ENCODE measurements at regions not wholly inside any gene's neighbourhood (a gene's known extent, or its start where the extent isn't known, plus 50 kb on each side); places are given as distances from the start of the nearest gene placed in this dataset.

DNA sequence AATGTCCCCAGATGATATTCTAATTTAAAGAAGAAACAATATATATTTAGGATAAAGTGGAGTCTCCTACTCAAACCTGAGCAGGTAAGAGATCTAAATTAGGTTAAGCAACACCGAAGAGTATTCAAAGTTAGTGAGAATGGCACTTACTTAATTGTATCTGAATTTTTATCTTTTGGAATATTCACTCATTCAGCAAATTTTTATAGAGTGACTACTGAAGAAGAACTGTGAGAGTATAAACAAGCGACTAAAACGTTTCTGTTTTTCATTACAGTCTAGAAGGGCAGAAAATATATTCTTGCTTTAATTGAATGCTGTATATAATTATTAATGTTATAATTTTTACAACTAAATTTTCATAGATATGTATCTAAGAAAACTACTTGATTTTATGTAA, 567.7 kb upstream of the TBL1XR1 start:
- TF ChIP-seq, protein P1, sequence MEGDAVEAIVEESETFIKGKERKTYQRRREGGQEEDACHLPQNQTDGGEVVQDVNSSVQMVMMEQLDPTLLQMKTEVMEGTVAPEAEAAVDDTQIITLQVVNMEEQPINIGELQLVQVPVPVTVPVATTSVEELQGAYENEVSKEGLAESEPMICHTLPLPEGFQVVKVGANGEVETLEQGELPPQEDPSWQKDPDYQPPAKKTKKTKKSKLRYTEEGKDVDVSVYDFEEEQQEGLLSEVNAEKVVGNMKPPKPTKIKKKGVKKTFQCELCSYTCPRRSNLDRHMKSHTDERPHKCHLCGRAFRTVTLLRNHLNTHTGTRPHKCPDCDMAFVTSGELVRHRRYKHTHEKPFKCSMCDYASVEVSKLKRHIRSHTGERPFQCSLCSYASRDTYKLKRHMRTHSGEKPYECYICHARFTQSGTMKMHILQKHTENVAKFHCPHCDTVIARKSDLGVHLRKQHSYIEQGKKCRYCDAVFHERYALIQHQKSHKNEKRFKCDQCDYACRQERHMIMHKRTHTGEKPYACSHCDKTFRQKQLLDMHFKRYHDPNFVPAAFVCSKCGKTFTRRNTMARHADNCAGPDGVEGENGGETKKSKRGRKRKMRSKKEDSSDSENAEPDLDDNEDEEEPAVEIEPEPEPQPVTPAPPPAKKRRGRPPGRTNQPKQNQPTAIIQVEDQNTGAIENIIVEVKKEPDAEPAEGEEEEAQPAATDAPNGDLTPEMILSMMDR (IDR thresholded peaks at IDR 0.05) = no peak
- peaks cover 56% of the 10 kb centered on the region for H3K4me1 Mint-ChIP-seq (ENCODE audit: low read depth)
- H3K27ac Mint-ChIP-seq (ENCODE audit: unreplicated experiment) = peak overlapping the region; percentile 71
- H3K36me3 Mint-ChIP-seq (ENCODE audit: low read depth) = peaks cover 10% of the 10 kb centered on the region
- DNase-seq (ENCODE audit: low spot score) = no peak
- H3K27me3 Mint-ChIP-seq (ENCODE audit: low read depth) = no peaks in the 10 kb centered on the region
- peaks cover 11% of the 10 kb centered on the region for H3K9me3 Mint-ChIP-seq (ENCODE audit: low read depth)
- no peak overlapping the region for H3K4me3 Mint-ChIP-seq (ENCODE audit: unreplicated experiment)

DNA sequence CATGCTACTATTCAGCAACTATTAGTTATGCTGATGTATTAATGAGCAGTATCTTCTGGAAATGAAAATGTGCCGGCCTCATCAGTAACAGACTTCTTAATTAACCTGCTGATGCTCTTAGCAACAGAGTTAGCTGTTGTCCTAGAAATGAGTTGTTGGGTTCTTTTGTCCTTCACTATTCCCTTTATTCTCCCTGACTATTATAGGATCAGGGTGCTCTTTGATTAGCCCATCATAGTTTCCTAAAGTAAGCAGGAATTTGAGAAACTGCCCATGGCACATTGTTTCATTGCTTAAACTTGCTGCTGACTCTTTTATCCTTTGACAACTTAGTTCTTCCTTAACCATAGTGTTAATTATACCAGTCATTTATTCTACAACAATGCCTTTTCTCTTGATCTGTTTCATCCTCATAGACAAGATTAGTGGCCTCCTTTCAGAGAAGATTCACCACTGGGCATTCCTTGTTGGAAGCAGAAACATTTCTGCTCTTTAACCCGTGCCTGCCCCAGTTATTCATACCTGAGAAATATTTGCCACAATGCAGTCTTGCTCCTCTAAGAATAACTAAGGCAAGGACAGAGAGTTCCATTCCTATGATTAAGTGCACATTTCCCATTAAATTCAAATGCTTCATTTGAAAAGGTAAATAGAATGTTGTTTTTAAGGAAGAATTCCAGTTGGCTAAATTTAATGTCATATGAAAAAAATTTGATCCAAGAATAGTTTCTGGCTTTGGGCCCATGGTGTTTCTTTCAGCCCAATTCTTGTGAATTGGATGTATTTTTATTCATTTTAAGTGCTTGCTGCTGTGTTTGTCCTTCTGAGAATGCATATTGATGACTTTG, 573.3 kb upstream of the TBL1XR1 start:
- no peak for DNase-seq (ENCODE audit: low spot score)
- Mint-ChIP-seq H3K36me3 (ENCODE audit: low read depth) (peaks cover 10% of the 10 kb centered on the region), H3K27me3 (ENCODE audit: low read depth) (no peaks in the 10 kb centered on the region), H3K27ac (ENCODE audit: unreplicated experiment) (peak overlapping the region; percentile 74), H3K9me3 (ENCODE audit: low read depth) (peaks cover 11% of the 10 kb centered on the region), H3K4me3 (ENCODE audit: unreplicated experiment) (no peak overlapping the region), H3K4me1 (ENCODE audit: low read depth) (peaks cover 63% of the 10 kb centered on the region)
- TF ChIP-seq, protein P1 (IDR thresholded peaks at IDR 0.05) = no peak

DNA sequence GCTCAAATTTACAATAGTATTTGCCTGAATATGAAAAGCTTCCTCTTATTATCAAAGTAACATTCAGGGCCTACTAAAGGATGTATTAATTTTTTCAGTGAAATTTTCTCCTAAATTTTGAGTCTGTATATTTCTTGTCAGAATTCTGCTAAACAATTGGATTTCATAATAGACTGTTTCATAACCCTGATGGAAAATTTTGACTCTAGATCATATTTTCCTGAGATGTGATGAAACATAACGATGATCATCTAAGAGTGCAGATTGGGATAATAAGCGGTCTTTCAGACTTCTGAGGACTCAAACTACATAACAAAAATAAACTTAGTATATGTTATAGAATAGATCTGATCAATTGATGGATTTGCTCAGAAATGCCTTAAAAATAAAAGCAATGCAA, 574.5 kb upstream of the TBL1XR1 start:
- peak overlapping the region; percentile 74 for H3K27ac Mint-ChIP-seq (ENCODE audit: unreplicated experiment)
- no peaks in the 10 kb centered on the region for H3K27me3 Mint-ChIP-seq (ENCODE audit: low read depth)
- H3K4me3 Mint-ChIP-seq (ENCODE audit: unreplicated experiment) = no peak overlapping the region
- H3K9me3 Mint-ChIP-seq (ENCODE audit: low read depth) = peaks cover 11% of the 10 kb centered on the region
- no peak for DNase-seq (ENCODE audit: low spot score)
- TF ChIP-seq, protein P1 (IDR thresholded peaks at IDR 0.05) = no peak
- H3K4me1 Mint-ChIP-seq (ENCODE audit: low read depth) = peaks cover 67% of the 10 kb centered on the region
- H3K36me3 Mint-ChIP-seq (ENCODE audit: low read depth) = peaks cover 8% of the 10 kb centered on the region

DNA sequence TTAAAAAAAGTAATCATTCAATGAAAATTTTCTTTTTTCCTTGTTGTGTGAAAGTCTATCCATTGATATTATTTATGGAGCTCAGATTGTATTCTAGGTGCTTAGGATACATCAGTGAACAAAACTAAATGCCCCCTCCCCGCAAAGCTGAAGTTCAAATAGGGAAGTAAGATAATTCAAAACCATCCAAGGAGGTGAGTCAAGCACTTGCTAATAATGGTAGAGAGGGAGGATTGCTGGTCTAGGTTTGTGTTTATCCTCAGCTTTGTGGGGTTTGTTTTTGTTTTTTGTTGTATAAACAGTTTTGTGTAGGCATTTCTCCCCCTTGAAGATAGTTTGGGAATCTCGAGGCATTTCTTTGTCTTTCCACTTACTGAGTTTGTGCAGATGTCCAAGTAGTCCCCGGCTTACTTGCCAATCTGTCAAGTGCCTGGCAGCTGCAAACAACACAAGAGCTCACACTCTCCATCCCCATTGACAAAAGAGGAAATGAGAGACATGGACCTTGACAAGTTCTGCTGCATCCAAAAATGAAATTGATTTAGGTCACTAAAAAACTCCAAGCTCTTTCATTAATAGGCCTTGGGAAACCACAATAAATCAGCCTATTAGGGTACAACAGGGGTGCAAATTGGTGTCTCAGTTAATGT, 575.8 kb upstream of the TBL1XR1 start:
- H3K27ac Mint-ChIP-seq (ENCODE audit: unreplicated experiment) = peak overlapping the region; percentile 58
- H3K4me3 Mint-ChIP-seq (ENCODE audit: unreplicated experiment) = no peak overlapping the region
- no peaks in the 10 kb centered on the region for H3K27me3 Mint-ChIP-seq (ENCODE audit: low read depth)
- no peak for DNase-seq (ENCODE audit: low spot score)
- H3K4me1 Mint-ChIP-seq (ENCODE audit: low read depth) = peaks cover 80% of the 10 kb centered on the region
- TF ChIP-seq, protein P1 (IDR thresholded peaks at IDR 0.05) = no peak
- H3K9me3 Mint-ChIP-seq (ENCODE audit: low read depth) = peaks cover 9% of the 10 kb centered on the region
- peaks cover 6% of the 10 kb centered on the region for H3K36me3 Mint-ChIP-seq (ENCODE audit: low read depth)

DNA sequence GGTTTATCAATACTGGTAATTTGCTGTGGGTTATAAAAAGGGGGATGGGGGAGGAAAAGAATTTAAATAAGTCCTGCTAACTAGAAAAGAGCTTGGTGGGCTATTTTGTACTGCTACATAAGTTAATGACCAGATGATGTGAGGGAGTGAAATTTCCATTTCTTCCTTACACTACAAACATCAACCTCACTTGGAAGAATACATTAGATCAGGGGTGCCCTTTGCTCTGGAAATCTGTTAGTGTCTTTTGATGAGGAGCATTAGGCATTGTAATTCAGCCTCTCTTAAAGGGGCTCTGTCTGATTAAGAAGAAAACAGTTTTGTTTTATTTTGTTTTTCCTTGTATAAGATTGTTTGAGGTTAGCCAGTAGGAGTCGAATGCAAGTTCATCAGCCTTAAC, 576.4 kb upstream of the TBL1XR1 start:
- H3K4me1 Mint-ChIP-seq (ENCODE audit: low read depth) = peaks cover 85% of the 10 kb centered on the region
- H3K27ac Mint-ChIP-seq (ENCODE audit: unreplicated experiment) = no peak overlapping the region
- no peak overlapping the region for H3K4me3 Mint-ChIP-seq (ENCODE audit: unreplicated experiment)
- H3K36me3 Mint-ChIP-seq (ENCODE audit: low read depth) = peaks cover 8% of the 10 kb centered on the region
- no peak for DNase-seq (ENCODE audit: low spot score)
- H3K27me3 Mint-ChIP-seq (ENCODE audit: low read depth) = no peaks in the 10 kb centered on the region
- TF ChIP-seq, protein P1 (IDR thresholded peaks at IDR 0.05) = no peak
- peaks cover 9% of the 10 kb centered on the region for H3K9me3 Mint-ChIP-seq (ENCODE audit: low read depth)

Measured in chondrocyte (in vitro differentiated cells).